Fibroblast of villous mesenchyme (primary cell): ENCODE measurements at regions not wholly inside any gene's neighbourhood (a gene's known extent, or its start where the extent isn't known, plus 50 kb on each side); places are given as distances from the start of the nearest gene placed in this dataset.

Experiments used
- DNase-seq: peaks from one replicate; pipeline ENCODE4 v3.0.0-alpha.2; 2010; ENCODE audit warnings: low read depth
- H3K4me3 ChIP-seq: 2 replicates; pipeline ENCODE4 v1.5.1; 2011; ENCODE audit warnings: low read depth, mild to moderate bottlenecking, low read length
- CTCF ChIP-seq: IDR thresholded peaks from 2 replicates; pipeline ENCODE4 v1.5.1; 2012; ENCODE audit warnings: low read depth, mild to moderate bottlenecking, low read length; ENCODE audit not compliant: insufficient read depth

GRCh38 chr9:85208666-85209065 lies 533.1 kb downstream of the AGTPBP1 start:
- TF ChIP-seq CTCF, result no peak
- no peak overlapping the region for H3K4me3 ChIP-seq
- no peak for DNase-seq

GRCh38 chr9:85204176-85204575 lies 534.6 kb downstream of the NTRK2 start:
- H3K4me3 ChIP-seq, result no peak overlapping the region
- no peak for DNase-seq
- TF ChIP-seq CTCF, result no peak

GRCh38 chr9:85202596-85202995 lies 533.1 kb downstream of the NTRK2 start:
- H3K4me3 ChIP-seq, result no peak overlapping the region
- DNase-seq, result no peak
- no peak for TF ChIP-seq CTCF

- DNase-seq, result no peak
- no peak overlapping the region for H3K4me3 ChIP-seq
- TF ChIP-seq CTCF, result no peak
These were observed 531.3 kb downstream of the NTRK2 start for GRCh38 chr9:85200726-85201404.

- TF ChIP-seq CTCF, result no peak
- no peak overlapping the region for H3K4me3 ChIP-seq
- DNase-seq, result no peak
These were observed 530.5 kb downstream of the NTRK2 start for GRCh38 chr9:85199866-85200495.

GRCh38 chr9:85192750-85193149 lies 523.2 kb downstream of the NTRK2 start:
- TF ChIP-seq CTCF, result no peak
- no peak for DNase-seq

GRCh38 chr9:85186218-85186585 lies 516.7 kb downstream of the NTRK2 start:
- no peak for DNase-seq
- H3K4me3 ChIP-seq, result no peak overlapping the region
- no peak for TF ChIP-seq CTCF

More at GRCh38 chr9:85192750-85193149, 523.2 kb downstream of the NTRK2 start:
- H3K4me3 ChIP-seq, result no peak overlapping the region
